ENCODE measurements at regions not wholly inside any gene's neighbourhood (a gene's known extent, or its start where the extent isn't known, plus 50 kb on each side); places are given as distances from the start of the nearest gene placed in this dataset.
"Not testable (repeated sequence)": the region's sequence is repeated elsewhere in the genome, so short reads cannot be mapped to it uniquely, and the experiment has no call there.

DNA sequence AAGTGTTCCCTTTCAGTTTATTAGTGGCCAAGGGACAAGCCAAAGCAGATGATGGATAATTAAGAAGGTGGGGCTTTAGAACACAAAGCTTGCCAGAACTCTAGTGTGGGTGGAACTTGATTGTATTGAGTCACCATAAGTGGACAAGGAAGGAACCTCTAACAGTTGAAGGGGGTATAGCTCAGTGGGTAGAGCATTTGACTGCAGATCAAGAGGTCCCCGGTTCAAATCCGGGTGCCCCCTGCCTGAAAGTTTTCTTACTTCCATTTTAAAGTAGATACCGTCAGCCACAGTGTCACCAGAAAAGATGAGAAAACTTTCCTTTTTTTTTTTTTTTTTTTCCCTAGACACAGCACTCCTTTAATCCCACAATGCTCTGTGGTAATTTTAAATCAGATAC, 152.3 kb downstream of the MTHFS start:
- DNase-seq (ENCODE audit: low read depth in 3 of 3): not testable (repeated sequence)

DNA sequence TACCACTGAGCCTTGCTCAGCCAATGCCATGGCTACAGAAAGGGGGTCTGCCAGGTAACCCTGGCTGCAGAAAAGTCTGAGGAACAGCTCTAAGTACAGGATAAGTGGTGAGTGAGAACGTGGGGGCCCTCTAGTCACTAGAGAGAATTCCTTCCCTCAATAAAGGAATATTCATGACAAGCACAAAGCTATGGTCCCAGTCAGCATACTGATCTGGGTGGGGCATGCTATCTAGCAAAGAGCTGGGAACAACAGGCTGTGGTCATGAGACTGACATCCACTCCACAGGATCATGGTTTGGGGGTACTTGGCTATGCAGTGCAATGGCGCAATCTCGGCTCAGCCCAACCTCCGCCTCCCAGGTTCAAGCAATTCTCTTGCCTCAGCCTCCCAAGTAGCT, 140.4 kb downstream of the MTHFS start:
- no peak for DNase-seq (ENCODE audit: low read depth in 3 of 3)

DNA sequence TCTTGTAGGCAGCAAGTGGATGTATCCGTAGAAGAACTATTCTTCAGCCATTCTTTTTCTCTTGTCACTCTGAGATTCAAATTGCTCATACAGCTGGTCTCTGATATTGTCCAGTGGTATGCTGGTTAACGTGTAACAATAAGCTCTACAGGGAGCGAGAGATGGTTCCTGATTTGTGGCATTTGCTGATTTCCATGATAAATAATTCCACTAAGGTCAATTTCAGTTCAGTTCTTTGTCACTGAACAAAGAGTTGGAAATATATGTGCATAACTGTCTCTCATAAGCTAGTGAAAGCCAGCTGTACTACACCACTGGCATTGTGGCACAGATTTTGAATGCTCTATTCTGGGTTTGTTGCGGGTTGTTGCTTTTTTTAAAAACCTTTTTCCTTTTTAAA, 131.7 kb downstream of the MTHFS start:
- DNase-seq (ENCODE audit: low read depth in 3 of 3): no peak

DNA sequence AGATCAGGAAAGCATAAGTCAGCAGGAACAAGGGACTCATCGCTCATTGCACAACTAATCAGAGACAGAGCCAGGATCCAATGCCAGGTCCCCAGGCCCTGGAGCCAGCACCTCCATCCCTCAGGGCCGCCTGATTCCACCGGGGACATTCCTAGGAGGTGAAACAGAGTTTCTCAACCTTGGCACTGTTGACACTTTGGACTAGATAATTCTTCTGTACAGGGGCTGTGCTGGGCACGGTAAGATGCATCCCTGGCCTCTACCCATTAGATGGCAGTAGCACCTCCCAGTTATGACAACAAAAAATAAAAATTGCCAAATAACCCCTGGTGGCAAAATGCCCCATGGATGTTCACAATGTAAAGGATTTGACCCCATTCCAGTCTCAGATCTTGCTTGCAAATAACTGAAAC, 127.7 kb downstream of the MTHFS start:
- DNase-seq (ENCODE audit: low read depth in 3 of 3): no peak

DNA sequence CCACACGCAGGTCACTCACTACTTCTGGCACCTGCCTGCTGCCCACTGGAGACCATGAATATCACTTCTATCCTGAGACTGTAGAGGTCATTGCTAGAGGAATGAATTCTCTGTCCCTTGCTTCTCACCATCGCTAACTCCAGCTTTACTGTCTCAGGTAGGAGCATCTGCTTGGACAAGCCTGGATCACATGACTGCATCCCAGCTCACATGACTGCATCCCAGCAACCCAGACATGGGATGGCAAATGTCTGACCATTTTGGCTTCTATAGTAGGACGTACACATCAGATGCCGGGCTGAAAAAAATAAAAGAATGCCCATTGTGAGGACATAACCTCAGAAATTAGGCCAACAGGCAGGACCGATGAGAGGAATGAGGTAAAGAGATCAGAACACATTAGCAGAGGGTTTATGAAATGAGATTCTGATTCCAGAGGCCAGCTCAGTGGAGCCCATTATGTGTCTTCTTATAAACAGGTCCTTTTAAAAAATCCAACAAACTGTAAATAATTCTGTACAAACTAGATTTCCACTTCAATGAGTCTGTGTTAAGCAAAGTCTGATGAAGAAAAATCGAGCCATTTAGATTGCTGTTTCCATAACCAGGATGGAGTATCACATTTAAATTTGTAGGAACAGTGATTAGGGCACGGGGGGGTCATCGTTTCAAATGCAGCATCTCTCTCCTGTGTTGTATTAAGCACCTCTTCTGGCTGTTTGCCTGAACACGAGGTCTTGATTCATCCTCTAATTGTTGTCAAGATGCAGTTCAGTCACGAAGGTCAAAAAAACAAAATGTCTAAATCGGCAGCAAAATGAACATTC, 126.7 kb downstream of the MTHFS start:
- no peak for DNase-seq (ENCODE audit: low read depth in 3 of 3)

DNA sequence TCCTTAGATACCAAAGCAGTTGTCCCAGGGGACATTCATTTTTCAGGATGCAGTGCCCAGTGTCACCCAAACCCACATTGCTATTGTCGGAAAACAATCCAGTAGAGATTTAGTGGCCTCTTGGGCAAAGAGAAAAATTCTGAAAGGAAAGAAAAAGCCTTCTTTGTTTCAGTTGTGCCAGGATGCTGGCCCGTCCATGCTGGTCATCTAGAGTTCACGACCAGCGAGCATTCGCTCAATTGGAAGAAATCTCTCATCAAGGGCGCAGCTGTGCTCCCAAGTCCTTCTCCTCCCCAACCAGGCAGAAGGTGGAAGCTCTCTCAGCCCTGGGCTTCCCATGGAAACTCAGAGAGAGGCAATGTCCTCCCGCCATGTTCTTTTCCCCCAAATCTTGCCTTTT, 123.7 kb downstream of the MTHFS start:
- no peak for DNase-seq (ENCODE audit: low read depth in 3 of 3)

DNA sequence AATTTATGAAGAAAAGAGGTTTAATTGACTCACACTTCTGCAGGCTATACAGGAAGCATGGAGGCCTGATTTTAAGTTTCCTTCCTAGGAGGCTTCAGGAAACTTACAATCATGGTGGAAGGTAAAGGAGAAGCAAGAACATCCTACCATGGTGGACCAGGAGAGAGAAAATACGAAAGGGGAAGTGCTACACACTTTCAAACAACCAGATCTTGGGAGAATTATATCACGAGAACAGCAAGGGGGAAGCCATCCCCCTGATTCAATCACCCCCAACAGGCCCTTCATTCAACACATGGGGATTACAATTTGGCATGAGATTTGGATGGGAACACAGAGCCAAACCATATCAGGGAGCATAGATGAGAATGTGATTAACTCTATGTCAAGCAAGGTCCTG, 121.0 kb downstream of the MTHFS start:
- DNase-seq (ENCODE audit: low read depth in 3 of 3): no peak

DNA sequence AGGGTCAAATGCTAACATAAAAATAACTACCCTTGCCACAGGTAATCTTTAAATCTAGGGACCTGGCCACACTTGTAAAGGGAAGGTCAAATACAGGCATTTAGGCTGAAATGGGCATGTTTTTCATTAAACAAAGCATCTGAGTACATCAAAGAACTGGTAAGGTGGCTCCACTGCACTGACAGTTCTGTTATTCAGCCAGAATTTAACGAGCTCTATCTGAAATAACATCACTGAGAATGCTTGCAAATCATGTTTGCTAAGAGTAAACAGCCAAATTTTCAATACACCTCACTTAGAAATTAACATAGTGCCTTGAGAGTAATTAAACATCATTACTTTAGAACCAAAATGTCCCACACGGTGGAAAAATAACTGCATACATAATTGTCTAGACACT, 118.9 kb downstream of the MTHFS start:
- no peak for DNase-seq (ENCODE audit: low read depth in 3 of 3)

DNA sequence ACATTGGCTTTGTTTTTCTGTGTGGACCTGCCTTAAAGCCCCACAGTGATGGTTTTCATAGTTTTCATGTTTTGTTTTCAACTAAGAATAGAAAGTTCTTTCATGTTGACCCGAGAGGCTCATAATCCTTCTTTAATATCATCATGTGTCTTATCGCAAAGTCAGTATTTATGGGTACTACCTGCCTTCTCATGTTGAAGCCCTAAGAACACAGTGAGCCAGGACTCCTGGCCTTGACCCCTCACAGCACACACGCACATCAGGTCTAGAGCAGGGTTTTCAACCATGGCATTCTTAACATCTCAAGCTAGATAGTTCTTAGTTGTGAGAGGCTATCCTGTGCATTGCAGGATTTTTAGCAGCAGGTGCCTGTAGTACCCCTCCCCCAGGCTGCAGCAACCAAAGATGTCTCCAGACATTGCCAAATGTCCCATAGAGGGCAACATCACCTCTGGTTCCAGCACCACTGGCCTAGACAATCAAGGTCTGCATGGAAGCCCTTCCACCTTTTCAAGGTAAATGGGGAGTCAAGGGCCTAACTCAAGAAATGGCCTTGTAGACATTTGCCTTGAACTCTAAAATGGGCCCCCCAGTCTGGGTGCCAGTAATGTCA, 118.3 kb downstream of the MTHFS start:
- DNase-seq (ENCODE audit: low read depth in 3 of 3): no peak

DNA sequence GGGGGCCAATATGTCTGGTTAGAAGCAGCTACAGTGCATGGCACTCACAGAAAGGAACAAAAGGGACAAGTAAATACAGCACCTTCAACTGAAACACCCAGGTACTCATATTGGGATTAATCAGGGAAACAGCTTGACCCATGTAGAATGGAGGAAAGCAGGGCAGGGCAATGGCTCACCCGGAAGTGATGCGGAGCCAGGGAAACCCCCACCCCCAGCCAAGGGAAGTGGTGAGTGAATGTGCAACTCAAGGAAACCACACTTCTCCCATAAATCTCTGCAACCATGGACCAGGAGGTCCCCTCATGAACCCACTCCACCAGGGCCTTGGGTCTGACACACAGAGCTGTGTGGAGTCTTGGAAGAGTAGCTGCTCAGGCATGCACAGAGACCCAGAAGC, 117.1 kb downstream of the MTHFS start:
- DNase-seq (ENCODE audit: low read depth in 3 of 3): peak in 1 of 3 experiments; percentile 17

DNA sequence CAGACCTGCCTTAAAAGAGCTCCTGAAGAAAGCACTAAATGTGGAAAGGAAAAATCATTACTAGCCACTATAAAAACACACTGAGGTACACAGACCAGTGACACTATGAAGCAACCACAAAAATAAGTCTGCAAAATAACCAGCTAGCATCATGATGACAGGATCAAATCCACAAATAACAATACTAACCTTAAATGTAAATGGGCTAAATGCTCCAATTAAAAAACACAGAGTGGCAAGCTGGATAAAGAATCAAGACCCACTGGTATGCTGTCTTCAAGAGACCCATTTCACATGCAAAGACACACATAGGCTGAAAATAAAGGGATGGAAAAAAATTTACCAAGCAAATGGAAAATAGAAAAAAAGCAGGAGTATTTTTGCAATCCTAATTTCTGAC, 114.5 kb downstream of the MTHFS start:
- DNase-seq (ENCODE audit: low read depth in 3 of 3): not testable (repeated sequence)
